GOT3 (cell line): ENCODE measurements at regions not wholly inside any gene's neighbourhood (a gene's known extent, or its start where the extent isn't known, plus 50 kb on each side); places are given as distances from the start of the nearest gene placed in this dataset.
A peak's percentile ranks its signal among the peaks of the same experiment; 100 is the strongest.

ENCODE experiments used
- DNase-seq: peaks from one replicate; lab custom pipeline; 2025; ENCODE audit warnings: mixed read lengths; lab: John Stamatoyannopoulos, UW

- no peak for DNase-seq
Observed at GRCh38 chr11:10358696-10359095, 53.8 kb downstream of the ADM start.

GRCh38 chr11:10359171-10359570, 54.3 kb downstream of the ADM start:
- DNase-seq = no peak

GRCh38 chr11:10360835-10361234, 56.0 kb downstream of the ADM start:
- no peak for DNase-seq

GRCh38 chr11:10365045-10365444, 60.2 kb downstream of the ADM start:
- no peak for DNase-seq

GRCh38 chr11:10366568-10367331, 61.9 kb downstream of the ADM start:
- peak; percentile 4 for DNase-seq

- DNase-seq = no peak
Observed at GRCh38 chr11:10371926-10372641, 67.2 kb downstream of the ADM start.

- no peak for DNase-seq
Observed at GRCh38 chr11:10373340-10373739, 68.5 kb downstream of the ADM start.

- no peak for DNase-seq
Observed at GRCh38 chr11:10373929-10374328, 69.1 kb downstream of the ADM start.

GRCh38 chr11:10374386-10374785, 69.5 kb downstream of the ADM start:
- DNase-seq = no peak

- no peak for DNase-seq
Observed at GRCh38 chr11:10375280-10375971, 70.6 kb downstream of the ADM start.

- DNase-seq = no peak
Observed at GRCh38 chr11:10376061-10376460, 71.2 kb downstream of the ADM start.

- DNase-seq = no peak
Observed at GRCh38 chr11:10377183-10377582, 72.3 kb downstream of the ADM start.

GRCh38 chr11:10378362-10378761, 73.5 kb downstream of the ADM start:
- no peak for DNase-seq

- no peak for DNase-seq
Observed at GRCh38 chr11:10379022-10379421, 74.1 kb downstream of the ADM start.

- DNase-seq = no peak
Observed at GRCh38 chr11:10379426-10379825, 74.6 kb downstream of the ADM start.

GRCh38 chr11:10379871-10380568, 75.0 kb upstream of the AMPD3 start:
- DNase-seq = no peak

GRCh38 chr11:10380921-10381320, 74.1 kb upstream of the AMPD3 start:
- DNase-seq = no peak

- no peak for DNase-seq
Observed at GRCh38 chr11:10381736-10382135, 73.3 kb upstream of the AMPD3 start.

GRCh38 chr11:10382518-10382917, 72.5 kb upstream of the AMPD3 start:
- DNase-seq = no peak

GRCh38 chr11:10385696-10386095, 69.4 kb upstream of the AMPD3 start:
- DNase-seq = no peak

- no peak for DNase-seq
Observed at GRCh38 chr11:10386361-10386760, 68.7 kb upstream of the AMPD3 start.

- DNase-seq = no peak
Observed at GRCh38 chr11:10386861-10387205, 68.2 kb upstream of the AMPD3 start.
